ENCODE measurements at regions not wholly inside any gene's neighbourhood (a gene's known extent, or its start where the extent isn't known, plus 50 kb on each side); places are given as distances from the start of the nearest gene placed in this dataset.

- TF ChIP-seq ARNT (IDR thresholded peaks at IDR 0.05) (no peak), NFRKB (IDR thresholded peaks at IDR 0.05) (no peak), BHLHE40 (IDR thresholded peaks at IDR 0.05; ENCODE audit: borderline replicate concordance) (no peak), L3MBTL2 (conservative IDR thresholded peaks at IDR 0.05) (no peak), ELF4 (IDR thresholded peaks at IDR 0.05) (no peak), FOXA1 (IDR thresholded peaks at IDR 0.05) (no peak), SP1 (IDR thresholded peaks at IDR 0.05) (no peak), CTBP1 (IDR thresholded peaks at IDR 0.05; ENCODE audit: borderline replicate concordance) (no peak), FOXM1 (IDR thresholded peaks at IDR 0.05; ENCODE audit: borderline replicate concordance) (no peak), SUZ12 (IDR thresholded peaks at IDR 0.05) (no peak), HDGF (IDR thresholded peaks at IDR 0.05; ENCODE audit: borderline replicate concordance) (no peak)
- TF ChIP-seq, protein P1, sequence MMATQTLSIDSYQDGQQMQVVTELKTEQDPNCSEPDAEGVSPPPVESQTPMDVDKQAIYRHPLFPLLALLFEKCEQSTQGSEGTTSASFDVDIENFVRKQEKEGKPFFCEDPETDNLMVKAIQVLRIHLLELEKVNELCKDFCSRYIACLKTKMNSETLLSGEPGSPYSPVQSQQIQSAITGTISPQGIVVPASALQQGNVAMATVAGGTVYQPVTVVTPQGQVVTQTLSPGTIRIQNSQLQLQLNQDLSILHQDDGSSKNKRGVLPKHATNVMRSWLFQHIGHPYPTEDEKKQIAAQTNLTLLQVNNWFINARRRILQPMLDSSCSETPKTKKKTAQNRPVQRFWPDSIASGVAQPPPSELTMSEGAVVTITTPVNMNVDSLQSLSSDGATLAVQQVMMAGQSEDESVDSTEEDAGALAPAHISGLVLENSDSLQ (IDR thresholded peaks at IDR 0.05) = no peak
These were observed 263.0 kb upstream of the RPL38 start for GRCh38 chr17:73940511-73940910.

Measured in HEK293T (cell line).